AG04449 (cell line): ENCODE measurements at regions not wholly inside any gene's neighbourhood (a gene's known extent, or its start where the extent isn't known, plus 50 kb on each side); places are given as distances from the start of the nearest gene placed in this dataset.
"Not testable (repeated sequence)": the region's sequence is repeated elsewhere in the genome, so short reads cannot be mapped to it uniquely, and the experiment has no call there.

Source experiments
- CTCF ChIA-PET: fragments of 350-600 bp; formaldehyde crosslinking; extraction: SDS; loops from one replicate; lab custom pipeline; 2021; ENCODE audit warnings: antibody characterized with exemption; lab: Yijun Ruan, JAX
- POLR2A ChIA-PET: fragments of 400-600, 350-600 bp; formaldehyde crosslinking; extraction: SDS; loops from one replicate; lab custom pipeline; 2020; ENCODE audit warnings: antibody characterized with exemption, inconsistent platforms; lab: Yijun Ruan, JAX
- DNase-seq: peaks from one replicate; pipeline ENCODE4 v3.0.0-alpha.2; 2010; ENCODE audit warnings: low read depth, low spot score
- H3K4me3 ChIP-seq: 2 replicates; pipeline ENCODE4 v1.5.1; 2011; ENCODE audit warnings: low read depth, mild to moderate bottlenecking, control low read depth, low read length
- TF ChIP-seq, protein P1 (sequence below): IDR thresholded peaks from one replicate; pipeline ENCODE4 v1.5.1; 2011; ENCODE audit warnings: mild to moderate bottlenecking, moderate library complexity, low read length, control low read depth, inconsistent platforms; ENCODE audit not compliant: insufficient read depth; ENCODE audit errors: missing control alignments

- CTCF ChIA-PET, POLR2A ChIA-PET, DNase-seq, H3K4me3 ChIP-seq: not testable (repeated sequence)
Measured at GRCh38 chr21:13981176-13982087, 229.3 kb downstream of the LIPI start.

DNA sequence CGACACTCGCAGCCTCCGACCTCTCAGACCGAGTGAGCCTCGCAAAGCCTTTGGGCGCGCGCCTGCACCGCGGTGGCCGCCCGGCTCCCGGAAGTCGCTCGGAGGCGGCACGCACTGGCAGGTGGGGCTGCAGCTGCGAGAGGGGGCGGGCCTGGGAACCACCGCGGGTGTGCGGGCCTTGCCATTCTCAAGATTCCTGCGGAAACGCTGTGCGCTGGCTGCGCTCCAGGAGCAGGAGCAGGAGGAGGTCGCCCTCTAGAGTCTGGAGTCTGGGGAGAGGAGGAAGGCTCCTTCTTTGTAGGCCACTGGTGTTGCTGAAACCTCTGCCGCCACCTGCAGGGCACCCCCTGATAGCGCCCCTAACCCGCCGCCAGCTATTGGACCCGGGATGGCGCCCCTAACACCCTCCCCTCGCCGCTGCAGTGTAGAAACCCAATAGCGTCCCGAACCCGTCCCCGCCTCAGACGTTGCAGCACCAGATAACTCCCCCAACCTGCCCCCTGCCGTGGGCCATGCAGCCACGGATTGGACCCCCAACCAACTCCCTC lies 230.6 kb downstream of the LIPI start:
- H3K4me3 ChIP-seq, POLR2A ChIA-PET, CTCF ChIA-PET, DNase-seq: not testable (repeated sequence)

DNA sequence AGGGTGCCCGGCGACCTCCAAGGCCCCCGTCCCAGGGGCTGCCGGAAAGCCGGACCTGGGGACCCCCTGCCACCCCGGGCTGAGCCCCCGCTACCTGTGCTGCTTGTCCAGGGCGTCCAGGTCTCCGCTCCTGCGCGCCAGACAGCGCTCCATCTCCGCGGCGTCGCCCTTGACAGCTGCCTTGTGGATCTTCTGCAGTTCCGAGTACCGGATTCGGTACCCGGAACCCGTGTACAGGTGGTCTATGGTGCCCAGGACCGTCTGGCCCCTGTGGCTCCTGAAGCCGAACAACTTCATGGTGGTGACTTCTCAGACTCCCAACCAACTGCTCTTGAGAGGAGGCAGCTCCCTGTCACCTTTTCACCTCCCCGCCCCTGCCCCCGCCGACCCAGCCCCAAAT lies 231.1 kb downstream of the LIPI start:
- CTCF ChIA-PET, POLR2A ChIA-PET: not testable (repeated sequence)

GRCh38 chr21:13974582-13974981 lies 236.2 kb downstream of the LIPI start:
- DNase-seq, CTCF ChIA-PET, POLR2A ChIA-PET, H3K4me3 ChIP-seq: not testable (repeated sequence)

More for the DNA sequence above, 231.1 kb downstream of the LIPI start:
- H3K4me3 ChIP-seq, DNase-seq: not testable (repeated sequence)

DNA sequence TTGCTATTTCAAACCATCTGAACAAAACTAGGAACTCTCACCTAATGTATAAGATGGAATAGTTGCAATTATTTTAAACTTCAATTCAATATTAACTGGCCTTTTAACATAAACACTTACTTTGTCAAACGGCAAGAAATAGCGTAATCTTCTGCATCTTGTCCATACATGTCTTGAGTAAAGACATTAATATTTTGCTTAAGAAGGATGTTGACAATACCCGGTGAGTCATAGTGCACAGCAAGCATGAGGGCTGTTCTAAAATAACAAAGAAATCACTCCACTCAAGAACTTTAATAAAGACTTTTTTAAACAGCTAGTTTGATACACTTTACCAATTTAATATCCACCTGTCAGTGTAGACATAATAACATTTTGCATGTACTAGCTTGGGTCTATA lies 240.9 kb downstream of the LIPI start:
- POLR2A ChIA-PET, CTCF ChIA-PET, H3K4me3 ChIP-seq: not testable (repeated sequence)

DNA sequence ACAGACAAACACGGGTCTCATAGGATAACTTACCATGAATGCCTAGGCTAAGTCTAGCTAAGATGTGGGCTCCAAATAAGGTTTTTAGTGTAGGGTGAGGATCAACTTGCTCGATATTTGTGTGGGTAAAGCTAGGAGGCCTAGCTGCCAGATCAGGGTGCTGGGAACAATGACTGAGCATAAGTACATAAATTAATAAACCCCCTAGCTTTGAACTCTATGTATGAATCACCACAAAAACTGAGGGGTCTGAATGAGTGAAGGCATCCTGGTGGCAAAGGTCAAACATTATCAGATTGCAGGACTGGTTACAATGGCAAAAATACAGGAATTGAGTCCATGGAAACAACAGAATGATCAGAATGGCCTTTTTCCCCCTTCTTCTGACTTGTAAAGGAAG lies 241.8 kb downstream of the LIPI start:
- CTCF ChIA-PET, DNase-seq, POLR2A ChIA-PET, H3K4me3 ChIP-seq: not testable (repeated sequence)

More for the DNA sequence above, 240.9 kb downstream of the LIPI start:
- not testable (repeated sequence) for DNase-seq

- POLR2A ChIA-PET, CTCF ChIA-PET, DNase-seq, H3K4me3 ChIP-seq: not testable (repeated sequence)
Measured at GRCh38 chr21:13963259-13963658, 247.5 kb downstream of the LIPI start.

- no peak overlapping the region for H3K4me3 ChIP-seq
- ChIA-PET CTCF (no interaction called here), POLR2A (no interaction called here)
- TF ChIP-seq, protein P1, sequence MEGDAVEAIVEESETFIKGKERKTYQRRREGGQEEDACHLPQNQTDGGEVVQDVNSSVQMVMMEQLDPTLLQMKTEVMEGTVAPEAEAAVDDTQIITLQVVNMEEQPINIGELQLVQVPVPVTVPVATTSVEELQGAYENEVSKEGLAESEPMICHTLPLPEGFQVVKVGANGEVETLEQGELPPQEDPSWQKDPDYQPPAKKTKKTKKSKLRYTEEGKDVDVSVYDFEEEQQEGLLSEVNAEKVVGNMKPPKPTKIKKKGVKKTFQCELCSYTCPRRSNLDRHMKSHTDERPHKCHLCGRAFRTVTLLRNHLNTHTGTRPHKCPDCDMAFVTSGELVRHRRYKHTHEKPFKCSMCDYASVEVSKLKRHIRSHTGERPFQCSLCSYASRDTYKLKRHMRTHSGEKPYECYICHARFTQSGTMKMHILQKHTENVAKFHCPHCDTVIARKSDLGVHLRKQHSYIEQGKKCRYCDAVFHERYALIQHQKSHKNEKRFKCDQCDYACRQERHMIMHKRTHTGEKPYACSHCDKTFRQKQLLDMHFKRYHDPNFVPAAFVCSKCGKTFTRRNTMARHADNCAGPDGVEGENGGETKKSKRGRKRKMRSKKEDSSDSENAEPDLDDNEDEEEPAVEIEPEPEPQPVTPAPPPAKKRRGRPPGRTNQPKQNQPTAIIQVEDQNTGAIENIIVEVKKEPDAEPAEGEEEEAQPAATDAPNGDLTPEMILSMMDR, result no peak
- no peak for DNase-seq
Measured at GRCh38 chr21:13937236-13937635, 273.5 kb downstream of the LIPI start.

- CTCF ChIA-PET, DNase-seq, POLR2A ChIA-PET, H3K4me3 ChIP-seq: not testable (repeated sequence)
Measured at GRCh38 chr21:13936033-13936937, 274.5 kb downstream of the LIPI start.

GRCh38 chr21:13935396-13936032 lies 275.2 kb downstream of the LIPI start:
- POLR2A ChIA-PET, CTCF ChIA-PET, H3K4me3 ChIP-seq, DNase-seq: not testable (repeated sequence)

- H3K4me3 ChIP-seq, DNase-seq, POLR2A ChIA-PET, CTCF ChIA-PET: not testable (repeated sequence)
Measured at GRCh38 chr21:13934887-13935342, 275.8 kb downstream of the LIPI start.

- H3K4me3 ChIP-seq, DNase-seq, CTCF ChIA-PET, POLR2A ChIA-PET: not testable (repeated sequence)
Measured at GRCh38 chr21:13923175-13923574, 287.6 kb downstream of the LIPI start.

DNA sequence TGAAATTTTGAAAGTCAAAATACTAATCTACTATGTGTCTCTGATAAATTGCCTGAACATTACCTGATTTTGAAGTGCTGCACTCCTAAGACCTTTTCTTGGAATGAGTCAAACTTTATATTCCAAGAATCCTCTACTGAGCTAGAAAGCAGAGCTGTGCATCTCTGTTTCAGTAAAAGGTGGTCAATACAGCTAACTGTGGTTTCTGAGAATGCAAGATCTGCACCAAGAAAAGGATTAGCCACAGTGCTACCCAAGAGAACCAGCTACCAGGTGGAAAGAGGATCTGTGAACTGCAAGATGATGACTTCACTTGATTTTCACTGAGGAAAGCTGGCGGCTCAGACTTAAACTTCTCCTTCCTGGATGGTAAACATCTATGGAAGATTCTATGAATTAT lies 289.3 kb downstream of the LIPI start:
- H3K4me3 ChIP-seq, CTCF ChIA-PET, DNase-seq, POLR2A ChIA-PET: not testable (repeated sequence)

GRCh38 chr21:13907385-13907784 lies 297.8 kb downstream of the POTED start:
- CTCF ChIA-PET, POLR2A ChIA-PET, H3K4me3 ChIP-seq, DNase-seq: not testable (repeated sequence)
